HS-27A (cell line): ENCODE measurements at regions not wholly inside any gene's neighbourhood (a gene's known extent, or its start where the extent isn't known, plus 50 kb on each side); places are given as distances from the start of the nearest gene placed in this dataset.

Experiments used
- DNase-seq: peaks from one replicate; pipeline ENCODE4 v3.0.0-alpha.2; 2012; ENCODE audit warnings: low read depth, missing footprints

DNA sequence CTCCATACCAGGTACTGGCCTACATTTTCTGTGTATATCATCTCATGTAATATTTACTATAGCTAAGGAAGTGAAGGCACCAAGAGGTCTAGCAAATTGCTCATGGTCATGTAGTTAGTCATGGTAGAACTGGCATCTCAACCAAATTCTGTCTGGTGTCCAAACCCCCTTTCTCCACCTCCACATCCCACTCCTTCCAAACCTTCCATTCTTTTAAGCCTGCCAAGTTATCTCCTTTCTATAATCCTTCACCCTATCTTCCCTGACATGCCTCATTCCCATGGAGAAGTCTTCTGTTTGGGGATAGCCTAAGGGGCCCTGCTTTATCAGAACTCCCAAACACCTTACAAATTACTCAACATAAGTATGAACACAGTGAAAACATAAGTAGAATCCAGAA, 196.2 kb upstream of the HMGA2 start:
- no peak for DNase-seq

DNA sequence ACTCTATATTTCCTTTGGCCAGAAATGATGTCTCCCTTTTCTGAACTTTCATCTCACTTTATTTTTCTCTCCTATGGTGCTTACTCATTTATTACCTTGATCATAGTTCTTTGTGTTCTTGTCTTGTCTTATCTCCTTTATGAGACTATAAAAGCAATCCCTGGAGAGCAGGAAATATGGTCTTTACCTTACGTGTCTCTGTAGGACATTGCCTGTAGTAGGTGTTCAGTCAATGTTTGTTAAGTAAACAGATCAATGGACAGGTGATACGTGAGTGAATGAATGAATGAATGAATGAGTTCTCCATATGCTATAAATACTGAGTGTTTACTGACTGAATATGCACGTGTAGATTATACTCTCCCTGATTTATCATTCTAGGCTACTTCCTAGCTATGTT, 193.7 kb upstream of the HMGA2 start:
- no peak for DNase-seq

DNA sequence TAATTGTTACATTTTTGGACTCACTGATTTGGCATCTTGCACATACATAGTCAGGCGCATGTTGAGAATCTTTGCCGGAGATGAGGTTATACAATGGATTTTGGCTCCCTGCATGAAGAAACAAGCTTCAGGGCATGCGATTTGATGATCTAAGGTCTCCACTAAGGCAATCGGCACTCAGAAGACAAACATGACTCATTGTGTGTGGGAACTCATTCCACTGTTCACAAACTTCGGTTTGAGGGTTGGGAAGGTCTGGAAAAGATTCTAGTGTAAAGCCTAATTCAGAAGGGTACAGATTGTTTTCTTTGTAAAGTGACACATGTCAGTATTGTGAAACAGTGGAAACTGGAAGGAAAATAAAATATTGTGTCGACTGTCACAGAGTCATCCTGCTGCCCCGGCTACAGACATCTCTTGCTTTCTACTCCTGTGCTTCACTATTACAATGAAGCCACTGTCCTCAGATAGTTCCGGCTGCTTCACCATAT, 192.6 kb upstream of the HMGA2 start:
- peak; percentile 97 for DNase-seq

DNA sequence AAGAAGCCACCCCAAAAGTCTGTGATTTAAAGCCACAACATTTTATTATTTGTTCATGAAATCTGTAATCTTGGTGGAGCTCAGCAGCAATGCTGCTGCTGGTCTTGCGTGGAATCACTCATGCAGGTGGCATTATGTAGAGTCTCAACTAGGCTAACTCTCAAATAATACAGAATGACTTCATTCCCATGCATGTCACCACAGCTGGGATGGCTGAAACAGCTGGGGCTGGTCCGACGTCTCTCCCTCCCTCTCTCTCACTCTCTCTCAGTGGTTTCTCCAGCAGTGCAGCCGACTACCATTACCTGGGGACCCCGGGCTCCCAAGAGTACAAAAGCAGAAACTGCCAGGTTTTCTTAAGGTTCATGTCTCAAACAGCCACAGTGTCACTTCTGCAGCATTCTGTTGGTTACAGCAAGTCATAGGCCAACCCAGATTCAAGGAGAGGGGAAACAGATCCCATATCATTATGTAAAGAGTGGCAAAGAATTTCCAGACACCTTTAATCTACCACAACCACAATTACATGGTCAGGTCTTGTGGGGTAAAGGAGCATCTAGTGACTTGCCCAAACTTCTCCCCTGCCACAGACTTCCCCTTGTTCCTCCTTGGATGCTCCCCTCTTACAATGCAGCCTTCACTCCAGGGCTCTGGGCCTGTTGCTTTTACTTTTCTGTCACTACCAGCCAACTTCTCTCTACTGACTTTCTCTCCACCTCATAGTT, 192.0 kb upstream of the HMGA2 start:
- DNase-seq = no peak

DNA sequence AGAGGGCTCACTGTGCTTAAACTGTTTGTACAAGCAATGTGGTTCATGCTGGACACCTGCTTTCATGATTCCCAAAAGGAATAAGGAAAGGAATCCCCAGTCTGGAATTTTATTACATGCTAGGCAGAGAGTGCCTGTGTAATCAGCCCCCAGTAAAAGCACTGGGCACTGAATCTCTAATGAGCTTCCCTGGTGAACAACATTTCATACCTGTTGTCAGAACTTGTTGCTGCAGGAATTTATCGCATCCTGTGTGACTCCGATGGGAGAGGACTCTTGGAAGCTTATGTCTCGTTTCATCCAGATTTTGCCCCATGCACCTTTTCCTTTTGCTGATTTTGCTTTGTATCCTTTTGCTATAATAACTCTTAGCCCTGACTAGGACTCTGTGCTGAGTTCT, 190.2 kb upstream of the HMGA2 start:
- DNase-seq = no peak

DNA sequence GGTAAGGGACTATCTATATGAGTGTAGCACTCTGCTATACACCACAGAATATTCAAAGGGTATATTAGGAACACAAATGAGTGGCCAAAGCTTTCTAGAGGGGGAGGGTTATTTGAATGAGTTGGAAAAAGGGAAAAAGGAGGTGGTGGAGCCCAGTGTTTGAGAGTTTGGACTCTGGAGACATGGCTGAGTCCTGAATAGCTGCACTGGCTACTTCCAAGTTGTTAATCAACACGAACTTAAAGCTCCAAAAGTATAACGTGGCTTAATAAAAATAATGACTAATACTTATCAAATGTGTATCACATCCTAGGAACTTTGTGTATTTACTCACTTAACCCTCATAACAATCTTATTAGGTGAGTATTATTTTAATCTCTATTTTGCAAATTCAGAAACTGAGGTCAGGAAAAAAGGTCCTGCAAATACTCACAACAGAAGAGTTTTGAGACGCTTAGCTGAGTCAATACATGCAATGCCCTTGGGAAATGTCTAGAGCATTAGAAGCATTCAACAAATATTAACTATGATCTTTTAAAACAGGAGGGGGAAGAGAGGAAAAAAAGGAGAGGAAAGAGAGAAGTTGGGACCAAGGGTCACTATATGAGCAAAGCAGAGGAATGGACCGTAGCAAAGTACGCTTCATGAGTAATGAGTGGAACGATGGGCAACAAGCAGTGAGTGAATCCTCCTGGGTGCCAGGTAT, 189.5 kb upstream of the HMGA2 start:
- DNase-seq = no peak

DNA sequence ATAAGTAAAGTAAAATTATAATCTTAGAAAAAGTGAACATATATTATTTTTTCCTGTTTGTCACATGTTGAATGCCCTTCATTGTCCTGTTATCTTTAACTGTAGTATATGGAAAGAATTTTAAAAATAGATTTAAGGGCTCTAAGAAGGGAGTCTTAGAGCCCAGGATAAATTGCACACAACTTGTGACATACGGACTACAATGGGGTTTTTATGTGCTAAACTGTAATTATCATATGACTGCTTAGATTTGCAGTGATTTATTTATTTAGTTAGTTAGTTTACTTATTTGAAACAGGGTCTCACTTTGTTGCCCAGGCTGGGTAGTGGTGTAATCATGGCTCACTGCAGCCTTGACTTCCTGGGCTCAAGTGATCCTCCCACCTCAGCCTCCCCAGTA, 187.8 kb upstream of the HMGA2 start:
- no peak for DNase-seq

DNA sequence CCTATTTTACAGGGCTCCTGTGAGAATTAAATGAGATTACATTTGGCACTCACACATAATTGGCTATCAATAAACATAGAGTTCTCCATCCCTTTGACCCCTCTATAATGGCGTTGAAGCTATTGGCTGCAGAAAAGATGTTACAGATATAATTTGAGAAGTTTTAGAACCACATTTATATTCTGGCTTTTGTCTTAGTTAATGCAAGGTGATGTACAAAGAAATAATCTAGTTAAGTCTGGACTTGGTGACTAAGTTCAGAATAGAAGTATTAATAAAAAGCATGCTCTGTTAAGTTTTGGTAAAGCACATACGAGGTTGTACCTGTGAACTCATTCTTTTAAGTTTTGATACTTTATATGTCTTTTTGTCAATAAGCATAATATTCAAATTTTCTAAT, 187.1 kb upstream of the HMGA2 start:
- DNase-seq = no peak

DNA sequence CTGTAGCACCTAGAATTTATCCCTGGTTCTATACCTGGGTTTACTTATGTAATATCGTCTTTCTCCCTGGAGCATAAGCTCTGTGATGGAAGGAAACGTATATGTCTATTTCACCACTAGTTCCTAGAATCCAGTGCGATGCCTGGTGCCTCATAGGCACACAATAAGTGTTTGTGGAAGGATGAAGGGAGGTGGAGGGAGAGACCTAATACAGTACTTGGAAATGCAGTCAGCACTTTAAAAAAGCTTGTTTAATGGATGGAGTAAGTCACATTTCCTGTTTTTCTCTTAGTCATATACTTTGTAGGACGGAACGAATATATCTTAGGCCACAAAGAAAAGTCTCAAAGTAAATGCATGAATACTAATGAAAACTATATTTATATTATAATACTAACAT, 186.5 kb upstream of the HMGA2 start:
- no peak for DNase-seq

DNA sequence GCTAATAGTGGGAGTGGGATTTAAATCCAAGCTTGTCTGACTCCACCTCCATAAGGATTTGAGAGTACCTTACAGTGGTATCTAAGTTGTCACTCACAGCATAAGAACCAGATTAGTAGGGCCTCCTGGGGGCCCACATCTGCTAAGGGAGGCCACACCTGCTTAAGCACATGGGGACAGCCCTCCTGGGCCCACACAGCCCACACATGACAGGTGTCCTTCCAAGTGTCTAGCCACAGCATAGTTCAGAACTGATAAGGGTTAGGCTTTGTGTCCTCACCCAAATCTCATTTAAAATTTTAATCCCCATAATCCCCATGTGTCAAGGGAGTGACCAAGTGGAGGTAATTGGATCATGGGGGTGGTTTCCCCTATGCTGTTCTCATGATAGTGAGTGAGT, 186.0 kb upstream of the HMGA2 start:
- no peak for DNase-seq

DNA sequence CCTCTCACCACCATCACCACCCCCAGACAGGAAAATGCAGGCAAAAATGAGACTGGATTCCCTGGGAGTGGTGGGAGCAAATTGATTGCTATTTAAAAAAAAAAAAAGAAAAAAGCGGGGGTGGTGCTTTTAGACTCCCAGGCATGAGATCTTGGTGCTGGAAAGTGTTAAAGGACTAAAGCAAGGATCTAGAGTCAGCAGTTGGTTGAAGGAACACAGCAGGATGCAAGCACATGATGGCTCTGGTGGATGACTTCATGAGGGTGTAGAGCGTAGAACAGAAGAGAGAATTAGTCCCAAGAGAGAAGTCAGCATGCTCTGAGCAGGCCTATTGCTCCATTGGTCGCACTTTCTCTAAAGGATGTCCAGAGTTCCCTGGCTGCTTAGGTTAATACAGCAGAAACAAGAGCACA, 183.8 kb upstream of the HMGA2 start:
- DNase-seq = no peak

DNA sequence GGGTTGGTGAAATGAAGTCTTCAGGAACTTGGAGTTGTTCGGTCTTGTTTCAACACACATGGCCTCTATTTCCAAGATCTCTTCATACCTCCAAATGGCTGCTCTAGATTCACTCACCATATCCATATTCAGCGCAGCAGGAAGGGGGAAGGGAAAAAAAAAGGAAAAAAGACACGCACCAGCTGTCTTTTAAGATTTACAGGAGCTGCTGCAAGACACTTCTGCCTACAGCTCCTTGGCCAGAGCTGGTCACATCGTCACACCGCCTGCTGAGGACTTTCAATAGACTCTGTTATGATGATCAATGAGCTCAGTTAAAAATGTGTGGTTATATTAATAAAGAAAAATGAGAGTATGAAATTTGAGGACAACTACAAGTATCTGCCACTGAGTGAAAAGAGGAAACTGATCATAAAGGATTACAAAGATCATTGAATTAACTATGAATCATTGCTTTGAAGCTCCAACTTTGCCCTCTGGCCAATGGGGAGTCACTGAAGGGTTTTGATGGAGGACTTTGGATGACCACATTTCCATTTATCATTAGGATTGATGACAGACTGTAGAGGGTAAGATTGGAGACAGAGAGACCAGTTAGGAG, 182.1 kb upstream of the HMGA2 start:
- no peak for DNase-seq

DNA sequence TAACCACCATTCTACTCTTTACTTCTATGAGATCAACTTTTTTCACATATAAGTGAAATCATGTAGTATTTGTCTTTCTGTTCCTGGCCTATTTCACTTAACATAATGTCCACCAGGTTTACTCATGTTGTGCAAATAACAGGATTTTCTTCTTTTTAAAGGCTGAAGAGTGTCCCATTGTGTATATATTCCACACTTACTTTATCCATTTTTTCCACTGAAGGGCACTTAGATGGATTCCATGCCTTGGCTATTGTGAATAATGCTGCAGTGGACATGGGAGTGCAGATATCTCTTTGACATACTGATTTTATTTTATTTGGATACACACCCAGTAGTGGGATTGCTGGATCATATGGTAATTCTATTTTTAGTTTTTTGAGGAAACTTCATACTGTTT, 181.1 kb upstream of the HMGA2 start:
- DNase-seq = no peak

DNA sequence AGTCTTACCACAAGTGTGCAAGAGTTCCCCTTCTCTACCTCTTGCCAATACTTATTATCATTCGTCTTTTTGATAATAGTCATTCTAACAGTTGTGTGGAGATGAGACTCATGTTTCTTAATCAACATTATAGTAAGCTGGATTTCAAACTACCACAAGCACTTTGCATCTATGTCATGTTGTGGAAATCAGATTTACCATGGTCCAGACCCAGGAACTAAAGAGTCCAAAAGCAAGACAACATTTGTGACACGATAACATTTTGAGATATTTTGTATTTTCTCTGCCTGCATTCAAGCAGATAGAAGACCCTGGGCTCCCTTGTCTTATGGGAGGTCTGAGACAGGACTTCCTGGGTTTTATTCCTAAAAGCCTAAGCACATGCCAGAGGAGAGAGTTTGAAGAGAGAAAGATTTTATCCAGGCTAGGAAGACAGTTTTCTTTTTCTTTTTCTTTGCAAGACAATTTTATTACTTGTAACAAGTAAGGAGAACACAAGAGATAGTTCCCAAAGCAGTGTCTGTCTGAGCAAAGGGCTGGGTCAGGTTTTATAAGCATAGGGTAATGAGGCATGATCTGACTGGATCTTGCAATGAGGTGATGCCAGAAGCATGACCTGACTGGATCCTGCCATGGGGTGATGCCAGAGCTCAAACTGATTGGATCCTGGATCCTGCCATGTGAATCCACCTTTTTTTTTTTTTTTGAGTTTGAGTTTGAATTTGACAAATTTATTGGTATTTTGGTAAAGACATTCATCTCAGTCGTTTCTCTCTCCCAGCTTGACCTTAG, 180.5 kb upstream of the HMGA2 start:
- DNase-seq = no peak

DNA sequence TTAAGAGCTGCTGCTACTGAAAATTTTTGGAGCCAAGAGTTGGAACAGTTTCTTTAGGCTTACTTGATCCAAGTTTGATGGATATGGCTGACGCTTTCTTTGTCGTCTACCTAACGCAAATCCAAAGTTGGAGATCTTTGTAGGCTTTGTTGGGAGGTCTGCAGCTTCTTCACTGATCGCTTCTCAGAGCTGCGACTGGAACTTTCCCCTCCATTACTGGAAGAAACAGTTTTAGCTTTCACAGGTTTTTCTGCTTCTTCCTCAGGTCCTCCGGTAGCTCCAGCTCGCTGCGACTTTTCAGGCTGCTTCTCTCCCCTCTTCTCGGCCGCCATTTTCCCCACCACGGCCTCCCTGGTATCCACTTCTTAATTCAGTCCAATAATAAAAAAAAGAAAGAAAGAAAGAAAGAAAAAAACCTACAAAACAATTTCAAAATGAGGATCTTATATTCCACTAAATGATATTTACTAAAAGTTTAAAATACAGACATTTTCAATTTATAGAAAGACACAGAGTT, 178.1 kb upstream of the HMGA2 start:
- DNase-seq = no peak

DNA sequence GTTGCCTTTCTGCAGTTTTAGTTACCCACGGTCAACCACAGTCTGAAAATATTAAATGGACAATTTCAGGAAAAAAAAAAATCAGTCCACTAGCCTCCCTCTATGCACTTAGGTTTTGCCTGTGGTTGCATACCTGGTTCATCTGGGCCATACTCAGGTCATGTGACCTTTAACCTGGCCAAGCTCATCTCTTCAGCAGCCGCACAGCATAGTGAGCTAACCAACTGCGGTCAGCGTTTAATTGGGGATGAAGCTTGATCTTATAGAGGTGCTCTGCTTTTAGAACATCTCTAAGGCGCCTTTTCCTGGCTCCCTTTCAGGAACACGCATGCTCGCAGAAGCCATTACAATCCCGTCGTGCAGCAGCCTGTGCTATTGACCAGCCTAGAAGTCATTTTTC, 177.2 kb upstream of the HMGA2 start:
- DNase-seq = no peak

DNA sequence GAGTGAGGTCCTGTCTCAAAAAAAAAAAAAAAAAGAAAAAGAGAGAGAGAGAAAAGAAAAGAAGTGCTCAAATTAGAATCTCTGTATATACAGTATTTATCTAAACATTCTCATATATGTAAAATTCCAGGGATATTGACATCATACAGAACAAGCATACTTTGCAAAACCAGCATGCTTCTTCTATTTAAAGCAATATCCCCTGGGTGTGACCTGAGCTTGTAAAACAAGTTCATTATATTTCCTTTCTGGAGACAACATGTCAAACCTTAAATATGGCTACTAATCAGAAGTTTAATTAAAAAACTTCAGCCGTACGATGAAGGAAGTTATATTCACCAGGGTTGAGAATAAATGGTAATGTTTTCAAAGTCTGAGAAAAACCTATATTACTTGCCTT, 175.8 kb upstream of the HMGA2 start:
- DNase-seq = no peak

DNA sequence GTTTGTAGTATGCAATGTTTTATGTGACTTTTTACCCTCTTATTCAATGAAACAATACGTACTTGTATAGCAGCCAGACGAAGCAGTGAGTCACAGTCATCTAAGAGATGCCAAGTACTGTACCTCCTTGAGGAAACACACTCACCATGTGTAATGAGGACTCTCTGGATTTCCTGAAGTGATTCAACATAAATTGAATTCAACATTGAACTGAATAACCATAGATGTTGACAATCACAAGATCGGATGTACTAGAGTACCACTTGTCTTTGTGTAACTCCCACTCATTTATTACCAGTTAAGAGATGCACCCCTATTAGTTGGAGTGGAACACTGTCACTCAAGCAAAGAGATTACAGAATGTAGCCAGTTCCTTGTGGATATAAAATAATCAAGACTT, 175.2 kb upstream of the HMGA2 start:
- peak; percentile 89 for DNase-seq

DNA sequence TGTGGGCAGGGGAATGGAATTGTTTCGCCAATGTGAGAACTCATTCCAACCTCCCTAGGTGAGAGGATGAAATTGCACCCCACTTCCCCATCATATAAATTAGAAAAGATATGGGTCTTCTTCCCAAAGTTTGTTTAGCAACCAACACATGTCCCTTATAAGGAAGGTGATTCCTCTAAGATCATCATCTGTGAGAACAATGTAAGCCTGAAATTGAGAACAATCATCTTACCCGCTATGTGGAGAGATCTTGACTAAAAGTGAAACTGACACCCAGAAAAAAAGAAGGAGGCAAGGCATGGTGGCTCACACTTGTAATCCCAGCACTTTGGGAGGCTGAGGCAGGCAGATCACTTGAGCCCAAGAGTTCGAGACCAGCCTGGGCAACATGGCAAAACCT, 173.2 kb upstream of the HMGA2 start:
- no peak for DNase-seq

DNA sequence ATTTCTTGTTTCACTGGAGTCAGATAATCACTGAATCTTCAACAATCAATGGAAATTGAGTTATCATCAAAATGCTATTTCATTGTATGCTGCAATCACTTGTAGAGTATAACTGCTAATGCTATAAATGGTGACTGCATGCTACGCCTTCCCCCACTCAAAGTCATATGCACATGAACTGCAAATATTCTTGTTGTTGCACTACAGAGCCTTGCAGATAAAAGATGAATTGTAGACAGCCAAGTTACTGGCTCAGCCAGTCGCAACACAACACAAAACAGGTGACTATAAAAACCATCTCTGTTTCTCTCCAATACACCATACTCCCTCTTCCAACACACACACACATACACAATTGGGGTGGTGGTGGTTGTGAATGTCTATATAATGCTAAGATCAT, 171.0 kb upstream of the HMGA2 start:
- DNase-seq = no peak

DNA sequence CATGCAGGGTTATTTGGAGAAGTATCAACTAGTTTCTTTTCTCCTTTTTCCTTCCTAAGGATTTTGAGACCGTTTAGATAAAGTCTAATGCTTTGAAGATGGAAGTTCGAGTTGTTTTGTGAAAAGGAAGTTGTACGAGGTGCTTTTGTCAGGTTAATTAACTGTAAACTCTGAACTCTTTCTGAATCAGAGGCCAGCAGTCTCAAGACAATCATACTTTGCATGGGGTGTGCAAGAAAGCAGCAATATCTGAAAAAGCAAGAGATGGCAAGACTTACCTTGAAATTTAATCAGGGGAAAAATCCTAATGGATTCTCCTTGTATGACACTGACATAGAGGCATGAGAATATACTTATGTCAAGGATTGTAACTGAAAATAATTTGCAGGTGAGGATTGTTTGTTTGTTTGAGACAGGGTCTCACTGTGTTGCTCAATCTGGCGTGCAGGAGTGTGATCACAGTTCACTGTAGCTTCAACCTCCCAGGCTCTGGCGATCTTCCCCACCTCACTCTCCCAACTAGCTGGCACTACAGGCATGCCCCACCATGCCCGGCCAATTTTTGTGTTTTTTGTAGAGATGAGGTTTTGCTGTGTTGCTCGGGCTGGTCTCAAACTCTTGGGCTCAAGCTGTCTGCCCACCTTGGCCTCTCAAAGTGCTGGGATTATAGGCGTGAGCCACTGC, 170.2 kb upstream of the HMGA2 start:
- DNase-seq = no peak

DNA sequence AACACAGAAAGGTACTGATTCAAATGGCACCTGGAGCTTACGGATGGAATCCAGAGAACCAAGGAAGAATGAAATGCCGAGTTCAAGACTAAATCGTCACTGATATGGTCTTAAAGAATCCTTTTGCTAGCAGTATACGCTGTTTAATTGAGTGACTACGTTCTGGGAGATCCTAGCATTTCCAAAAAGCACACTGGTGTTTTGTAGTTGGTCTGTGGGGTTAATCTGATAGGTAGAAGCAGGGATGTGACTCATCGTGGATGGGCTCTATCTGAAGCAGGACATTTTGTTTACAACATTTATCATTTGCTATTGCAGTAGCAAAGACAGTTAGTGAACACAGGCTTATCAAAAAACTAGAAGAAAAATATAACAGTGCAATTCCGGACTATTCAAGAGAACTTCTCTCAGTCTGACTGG, 169.2 kb upstream of the HMGA2 start:
- DNase-seq = no peak
